CD4-positive, alpha-beta T cell treated with Interleukin-6 at 100 ng/mL for 8 hours (primary cell): ENCODE measurements at regions not wholly inside any gene's neighbourhood (a gene's known extent, or its start where the extent isn't known, plus 50 kb on each side); places are given as distances from the start of the nearest gene placed in this dataset.

Source experiments
- DNase-seq: peaks from one replicate; pipeline ENCODE4 v3.0.0-alpha.2; 2020; ENCODE audit warnings: mixed read lengths, low spot score

DNA sequence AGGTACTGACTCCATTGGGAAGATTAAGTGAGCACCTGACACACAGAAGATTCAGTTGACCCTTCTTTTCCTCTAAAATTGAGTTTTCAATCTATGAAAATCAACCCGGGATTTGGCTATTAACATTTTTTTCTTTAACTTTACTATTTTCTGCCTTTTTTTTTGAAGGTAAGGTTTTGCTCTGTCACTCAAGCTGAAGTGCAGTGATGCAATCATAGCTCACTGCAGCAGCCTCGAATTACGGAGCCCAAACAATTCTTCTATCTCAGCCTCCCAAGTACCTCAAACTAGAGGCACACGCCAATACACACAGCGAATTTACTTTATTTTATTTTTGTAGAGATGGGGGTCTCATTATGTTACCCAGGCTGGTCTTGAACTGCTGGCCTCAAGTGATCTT lies 1029.5 kb downstream of the MCTP2 start:
- no peak for DNase-seq

- DNase-seq, result no peak
Measured at GRCh38 chr15:95261546-95261945, 1030.2 kb downstream of the MCTP2 start.

GRCh38 chr15:95261968-95262367 lies 1030.6 kb downstream of the MCTP2 start:
- DNase-seq, result no peak

DNA sequence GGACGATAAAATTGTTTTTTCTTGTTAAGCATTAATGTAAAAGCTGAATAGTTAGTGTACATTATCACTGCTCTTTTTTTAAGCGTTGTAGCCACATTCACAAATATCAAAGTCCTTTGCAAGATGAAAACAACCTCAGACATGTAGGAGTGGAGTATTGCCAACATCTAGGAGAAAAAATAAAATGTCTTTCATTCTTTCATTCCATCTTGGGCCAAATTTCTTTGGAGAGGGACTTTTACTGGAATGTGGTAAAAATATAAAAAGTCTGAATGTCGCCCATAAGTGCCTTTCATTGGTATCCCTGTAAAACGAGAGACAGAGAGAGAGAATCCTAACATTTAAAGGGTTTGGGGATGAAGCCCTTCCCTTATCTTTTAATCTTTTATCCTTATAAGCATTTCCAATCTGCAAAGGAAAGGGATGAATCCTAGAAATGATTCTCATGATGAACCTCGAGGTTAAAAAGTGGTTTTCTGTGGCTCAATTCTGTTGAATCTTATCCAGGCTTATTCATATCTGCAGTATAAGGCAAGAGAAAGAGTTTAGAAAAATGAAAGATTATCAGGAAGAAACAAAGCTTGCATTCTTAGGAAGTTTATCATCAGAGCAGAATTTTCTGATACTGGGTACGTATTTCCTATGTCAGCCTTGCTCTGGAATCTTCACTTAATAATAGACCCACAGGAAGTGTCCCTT lies 1031.7 kb downstream of the MCTP2 start:
- no peak for DNase-seq

DNA sequence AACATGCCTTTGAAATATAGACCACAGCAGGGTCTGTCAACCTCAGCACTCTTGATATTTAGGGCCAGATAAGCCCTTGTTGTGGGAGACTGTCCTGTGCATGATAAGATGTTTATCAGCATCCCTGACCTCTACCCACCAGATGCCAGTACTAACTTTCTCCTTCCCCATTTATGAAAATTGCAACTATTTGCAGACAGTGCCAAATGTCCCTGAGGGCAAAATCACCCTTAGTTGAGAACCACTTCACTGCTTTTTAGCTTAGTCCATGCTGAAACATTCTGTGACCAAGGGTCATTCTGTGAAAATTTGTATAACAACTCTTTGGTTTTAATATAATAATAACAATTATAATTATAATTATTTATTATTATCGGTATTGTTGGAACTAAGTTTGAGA lies 1032.4 kb downstream of the MCTP2 start:
- no peak for DNase-seq

DNA sequence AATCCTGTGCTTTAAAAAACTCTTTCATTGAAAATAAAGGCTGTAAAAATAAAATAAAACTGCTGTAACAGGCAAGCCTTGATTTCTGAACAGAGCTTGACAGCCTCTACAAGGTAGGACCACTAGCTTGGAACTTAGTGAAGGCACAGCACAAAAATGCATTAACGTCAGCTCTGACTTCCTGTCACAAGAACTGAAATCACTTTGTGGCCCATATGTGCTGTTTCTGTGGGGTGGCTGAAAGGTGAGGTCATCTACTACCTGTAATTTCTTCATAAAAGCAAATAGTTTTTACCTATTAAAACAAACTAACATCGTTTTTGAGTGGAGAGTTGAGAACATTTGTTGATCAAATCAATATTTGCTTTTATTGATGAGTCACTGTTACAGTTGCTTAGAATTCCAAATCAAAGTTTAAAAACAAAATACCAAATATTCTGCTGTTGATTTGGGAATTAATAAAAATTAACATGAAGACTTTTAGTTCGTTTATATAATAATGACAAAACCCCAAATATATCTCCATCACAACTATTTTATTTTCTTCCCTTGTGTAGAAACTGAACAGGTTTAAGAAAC lies 1034.1 kb downstream of the MCTP2 start:
- DNase-seq, result no peak

GRCh38 chr15:95266451-95267061 lies 1035.2 kb downstream of the MCTP2 start:
- DNase-seq, result no peak

DNA sequence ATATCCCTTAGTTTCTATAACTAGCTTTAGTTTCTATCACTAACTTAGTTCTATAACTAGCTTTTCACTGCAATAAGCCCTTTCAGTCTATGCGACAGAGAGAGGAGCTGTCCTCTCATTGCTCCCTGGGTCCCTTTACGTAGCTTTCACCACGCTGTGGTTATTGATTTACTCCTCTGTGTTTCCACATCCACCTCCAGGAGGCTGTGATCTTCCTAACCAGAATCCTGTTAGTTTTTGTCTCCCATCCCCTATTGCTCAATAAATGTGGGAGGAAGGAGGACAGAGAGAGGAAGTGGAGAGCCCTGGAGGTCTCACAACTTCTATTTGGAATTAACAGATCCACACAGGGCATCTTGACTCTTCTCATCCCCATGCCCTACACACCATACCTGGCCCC lies 1036.1 kb downstream of the MCTP2 start:
- DNase-seq, result no peak

DNA sequence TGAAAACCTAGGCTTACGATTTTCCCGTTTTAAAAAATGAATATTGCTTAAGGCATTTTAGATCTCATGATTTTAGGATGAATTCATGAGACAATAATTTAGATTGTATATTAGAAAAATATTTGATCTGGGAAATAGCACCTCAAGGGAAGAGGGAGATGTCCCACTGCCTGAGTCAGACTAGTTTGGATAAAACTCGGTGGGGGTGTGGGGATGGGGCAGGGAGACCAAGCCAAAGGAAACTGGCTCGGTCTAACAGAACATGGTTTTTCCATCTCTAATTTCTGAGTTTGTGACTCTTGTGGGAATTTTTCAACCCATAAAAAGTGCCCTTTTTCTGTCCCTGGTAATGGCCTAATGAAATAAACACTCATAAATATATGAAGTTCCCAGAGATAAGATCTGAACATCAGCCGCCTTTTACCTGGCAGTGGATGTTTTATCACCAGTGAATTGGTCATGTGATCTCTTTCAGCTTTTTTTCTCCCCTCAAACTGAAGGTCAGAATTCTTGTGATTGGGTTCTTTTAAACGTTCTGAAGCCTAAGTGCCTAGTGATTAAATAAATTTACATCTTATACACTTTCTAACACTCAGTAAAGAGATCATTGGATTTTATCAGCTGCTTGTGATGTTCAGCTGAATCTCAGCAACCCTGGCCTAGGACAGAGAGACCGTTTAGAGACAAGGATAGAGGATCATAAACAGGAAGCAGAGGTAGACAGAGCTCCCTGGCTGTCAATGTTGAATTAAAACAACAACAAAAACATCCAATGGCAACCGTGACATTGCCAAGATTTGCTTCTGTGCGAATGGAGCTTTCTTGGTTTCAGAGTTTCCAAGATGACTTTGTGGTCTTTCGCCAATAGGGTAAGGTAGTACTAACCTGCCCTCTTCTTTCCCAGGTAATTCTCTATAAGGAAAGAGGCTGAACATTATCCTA lies 1038.2 kb downstream of the MCTP2 start:
- DNase-seq, result no peak

- no peak for DNase-seq
Measured at GRCh38 chr15:95274101-95274500, 1042.7 kb downstream of the MCTP2 start.

DNA sequence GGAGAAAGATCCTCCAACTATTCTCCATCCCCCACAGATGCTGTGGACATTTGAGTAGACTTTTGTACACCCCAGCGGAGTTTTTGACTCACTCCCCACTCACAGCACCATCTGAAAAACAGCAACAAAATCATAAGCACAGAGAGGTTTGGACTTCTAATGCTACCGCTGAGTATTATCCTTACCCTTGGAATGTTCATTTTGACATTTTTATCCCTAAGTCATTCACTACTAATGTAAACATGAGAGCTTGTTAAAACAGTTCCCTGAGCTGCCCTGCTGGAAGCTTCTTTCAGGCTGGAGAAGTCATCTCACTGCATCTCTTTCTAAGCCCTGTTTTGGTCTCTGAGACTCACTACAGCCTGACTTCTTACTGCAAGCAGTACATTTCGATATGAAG lies 1045.9 kb downstream of the MCTP2 start:
- no peak for DNase-seq

GRCh38 chr15:95278532-95279245 lies 1047.3 kb downstream of the MCTP2 start:
- DNase-seq, result no peak

DNA sequence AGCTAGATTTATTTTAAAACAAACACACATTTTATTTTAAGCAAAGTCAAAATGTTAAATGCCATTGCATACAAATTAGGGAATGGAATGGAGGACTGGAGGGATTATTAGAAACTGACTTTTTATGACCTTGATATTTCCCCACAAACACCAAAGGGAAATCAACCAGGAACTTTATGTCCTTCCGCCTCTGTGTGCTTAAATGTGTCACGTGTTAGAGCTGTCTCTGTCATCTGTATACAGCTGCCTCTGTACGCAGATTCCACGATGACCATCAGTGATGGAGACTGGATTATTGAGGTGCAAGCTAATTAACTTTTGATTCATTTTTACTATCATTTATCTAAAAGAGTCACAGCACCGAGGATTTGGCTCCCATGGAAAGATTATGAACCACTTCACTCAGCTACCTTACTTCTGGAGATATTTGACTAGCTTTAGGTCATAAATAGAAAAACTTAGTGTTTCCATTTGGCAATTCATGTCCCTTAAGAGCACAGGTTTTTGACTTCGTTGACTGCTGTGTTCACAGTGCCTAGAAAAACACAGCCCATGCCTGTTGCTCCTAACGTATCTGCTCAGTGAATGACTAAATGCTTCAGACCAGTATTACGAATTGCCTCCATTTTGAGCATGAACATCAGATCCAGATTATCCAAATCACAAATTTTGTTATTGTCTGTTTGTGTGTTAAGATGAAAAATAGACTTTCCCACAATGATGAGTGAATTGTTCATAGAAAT lies 1048.1 kb downstream of the MCTP2 start:
- no peak for DNase-seq

GRCh38 chr15:95280711-95281110 lies 1049.3 kb downstream of the MCTP2 start:
- no peak for DNase-seq

- DNase-seq, result no peak
Measured at GRCh38 chr15:95281470-95281869, 1049.0 kb upstream of the NR2F2 start.

DNA sequence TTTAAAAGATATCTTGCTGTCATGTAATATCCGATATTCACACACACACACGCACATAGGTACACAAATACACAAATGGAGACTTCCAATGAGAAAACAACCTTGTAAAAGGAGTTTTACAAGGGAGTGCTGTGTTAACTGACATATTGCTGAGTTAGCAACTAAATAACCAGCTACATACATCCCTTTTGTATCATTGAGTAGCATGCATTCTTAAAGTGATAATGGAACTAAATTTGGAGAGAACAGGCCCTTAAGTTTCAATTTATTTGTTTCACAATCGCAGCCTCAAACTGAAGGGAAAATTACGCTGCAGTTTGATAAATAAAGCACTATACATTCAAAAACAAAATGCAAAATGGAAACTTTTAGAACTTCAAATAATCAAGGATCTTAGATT lies 1046.0 kb upstream of the NR2F2 start:
- no peak for DNase-seq

DNA sequence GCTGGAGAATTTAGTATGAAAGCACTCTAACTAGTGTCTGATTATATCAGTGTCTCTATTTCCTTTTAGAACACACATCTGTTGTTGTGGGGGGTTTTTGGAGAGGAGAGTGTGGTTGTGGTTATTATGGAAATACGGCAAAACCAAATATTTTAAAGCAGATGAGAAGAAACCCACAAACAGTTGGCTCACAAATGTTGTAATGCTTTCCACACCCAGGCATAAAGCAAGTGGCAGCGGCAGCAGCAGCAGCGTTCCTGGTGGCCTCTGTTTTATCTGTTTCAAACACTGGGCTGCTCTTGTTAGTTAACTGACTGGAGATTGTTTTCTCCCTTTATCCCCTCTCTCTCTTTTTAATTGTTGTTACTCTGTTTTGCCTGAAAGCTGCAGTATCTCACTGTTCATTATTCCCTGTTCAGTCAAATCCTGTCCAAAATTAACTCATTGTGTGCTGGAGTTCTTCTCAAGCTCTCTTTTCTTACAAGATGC lies 1045.5 kb upstream of the NR2F2 start:
- DNase-seq, result no peak

GRCh38 chr15:95286352-95286880 lies 1044.1 kb upstream of the NR2F2 start:
- no peak for DNase-seq

DNA sequence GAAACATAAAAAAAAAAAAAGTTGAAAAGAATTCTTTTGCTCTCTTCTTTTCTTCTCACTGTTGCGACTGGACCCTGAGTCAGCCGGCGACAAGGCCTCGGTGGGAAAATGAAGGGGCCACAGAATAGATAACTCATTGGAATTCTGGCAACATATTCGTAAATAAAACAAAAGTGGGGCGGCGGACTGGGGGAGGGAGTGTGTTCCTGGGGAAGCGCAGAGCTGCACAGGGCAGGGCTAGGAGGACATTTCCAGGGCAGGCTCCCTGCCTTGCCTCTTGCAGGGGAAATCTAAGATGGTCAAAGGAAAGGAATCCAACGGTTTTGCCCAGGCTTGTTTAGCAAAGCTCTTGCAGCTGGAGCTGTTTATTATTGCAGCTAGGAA lies 1042.8 kb upstream of the NR2F2 start:
- no peak for DNase-seq

DNA sequence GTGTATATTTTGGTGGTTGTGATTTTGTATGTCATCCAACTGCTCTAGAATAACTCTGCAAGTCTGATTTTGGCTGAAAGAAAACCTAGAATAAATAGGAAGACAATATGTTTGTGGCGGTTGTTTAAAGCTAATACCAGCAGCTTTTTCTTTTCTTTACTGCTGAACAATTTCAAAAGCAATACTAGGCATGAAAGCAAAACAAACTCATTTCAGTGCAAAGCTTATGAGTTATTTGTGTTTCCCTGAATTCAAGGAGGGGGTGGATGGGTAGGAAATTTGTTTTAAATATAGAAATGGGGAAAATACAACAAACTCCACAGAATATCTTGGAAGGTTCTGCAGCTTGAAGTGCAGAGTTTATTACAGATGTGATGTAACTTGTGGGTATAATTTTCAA lies 1041.9 kb upstream of the NR2F2 start:
- DNase-seq, result no peak
